ENCODE measurements at regions not wholly inside any gene's neighbourhood (a gene's known extent, or its start where the extent isn't known, plus 50 kb on each side); places are given as distances from the start of the nearest gene placed in this dataset.

DNA sequence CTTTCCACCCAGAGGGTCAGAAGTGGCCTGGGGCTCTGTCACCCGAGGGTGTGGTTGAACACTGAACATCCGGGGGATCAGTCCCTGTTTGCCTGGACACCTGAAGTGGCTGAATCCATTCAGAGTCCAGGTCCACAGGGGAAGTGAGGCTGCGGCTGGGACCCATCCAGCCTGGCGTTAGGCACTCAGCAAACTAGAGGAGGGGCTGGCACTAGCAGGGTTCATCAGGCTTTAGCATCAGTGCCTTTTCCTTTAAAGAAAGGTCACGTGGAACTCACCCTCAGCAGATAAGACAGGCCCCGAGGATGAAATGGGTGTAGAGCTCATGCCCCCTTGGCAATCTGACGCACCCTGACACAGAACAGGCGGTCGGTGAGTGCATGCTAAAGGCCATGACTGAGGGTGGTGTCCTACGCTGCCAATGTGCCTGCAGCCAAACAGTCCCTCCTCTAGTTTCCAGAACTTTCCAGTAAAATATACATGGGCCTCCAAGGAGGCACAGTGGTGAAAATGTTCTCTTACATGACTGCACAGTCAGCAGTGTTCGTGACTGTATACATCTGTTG lies 72.4 kb upstream of the ARHGEF7 start:
- ATAC-seq (no peak), DNase-seq (no peak)
- no peaks in the 10 kb centered on the region for H3K9me3 ChIP-seq
- H3K27me3 ChIP-seq: peaks cover 0 to 15% (median 7%) of the 10 kb centered on the region in 7 donors
- intact Hi-C loops (cut with DNase I): loop anchor here in 4 of 10 donors (10.0 kb wide), 3 partner anchors 98 to 448 kb away; no protein-coding TSS in a partner anchor
- no peak overlapping the region for H3K4me3 ChIP-seq
- H3K36me3 ChIP-seq: no peaks in the 10 kb centered on the region
- H3K27ac ChIP-seq: peak overlapping the region in 2 of 10 donors; percentile 35 to 44
- WGBS, 2 donors: 70 to 73% methylated on average over 11 of the region's 11 CpGs
- TF ChIP-seq, protein P1, sequence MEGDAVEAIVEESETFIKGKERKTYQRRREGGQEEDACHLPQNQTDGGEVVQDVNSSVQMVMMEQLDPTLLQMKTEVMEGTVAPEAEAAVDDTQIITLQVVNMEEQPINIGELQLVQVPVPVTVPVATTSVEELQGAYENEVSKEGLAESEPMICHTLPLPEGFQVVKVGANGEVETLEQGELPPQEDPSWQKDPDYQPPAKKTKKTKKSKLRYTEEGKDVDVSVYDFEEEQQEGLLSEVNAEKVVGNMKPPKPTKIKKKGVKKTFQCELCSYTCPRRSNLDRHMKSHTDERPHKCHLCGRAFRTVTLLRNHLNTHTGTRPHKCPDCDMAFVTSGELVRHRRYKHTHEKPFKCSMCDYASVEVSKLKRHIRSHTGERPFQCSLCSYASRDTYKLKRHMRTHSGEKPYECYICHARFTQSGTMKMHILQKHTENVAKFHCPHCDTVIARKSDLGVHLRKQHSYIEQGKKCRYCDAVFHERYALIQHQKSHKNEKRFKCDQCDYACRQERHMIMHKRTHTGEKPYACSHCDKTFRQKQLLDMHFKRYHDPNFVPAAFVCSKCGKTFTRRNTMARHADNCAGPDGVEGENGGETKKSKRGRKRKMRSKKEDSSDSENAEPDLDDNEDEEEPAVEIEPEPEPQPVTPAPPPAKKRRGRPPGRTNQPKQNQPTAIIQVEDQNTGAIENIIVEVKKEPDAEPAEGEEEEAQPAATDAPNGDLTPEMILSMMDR (IDR thresholded peaks at IDR 0.05): no peak
- H3K4me1 ChIP-seq: peaks cover 0 to 21% (median 4%) of the 10 kb centered on the region in 9 donors

DNA sequence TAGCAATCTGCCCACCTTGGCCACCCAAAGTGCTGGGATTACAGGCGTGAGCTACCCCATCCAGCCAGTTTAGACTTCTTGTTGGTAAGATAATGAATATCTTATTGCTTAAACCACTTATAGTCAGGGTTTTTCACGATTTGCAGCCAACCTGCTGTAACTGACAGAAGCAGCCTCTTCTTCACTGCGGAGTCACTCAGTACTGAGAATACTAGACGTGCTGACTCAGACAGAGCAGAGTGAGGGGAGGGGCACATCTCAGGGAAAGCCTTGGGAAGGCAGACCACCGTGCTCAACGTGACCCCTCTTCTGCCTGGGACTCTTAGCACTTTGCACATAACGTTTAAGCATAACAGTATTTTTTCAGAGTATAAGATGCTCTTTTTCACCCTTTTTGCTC lies 74.3 kb upstream of the ARHGEF7 start:
- peaks cover 0 to 15% (median 7%) of the 10 kb centered on the region in 7 donors for H3K27me3 ChIP-seq
- H3K4me3 ChIP-seq: no peak overlapping the region
- H3K9me3 ChIP-seq: no peaks in the 10 kb centered on the region
- 66 to 71% methylated on average over 7 of the region's 7 CpGs for WGBS, 2 donors
- no peak for ATAC-seq
- no peaks in the 10 kb centered on the region for H3K36me3 ChIP-seq
- intact Hi-C loops (cut with DNase I): loop anchor here in 4 of 10 donors (10.0 kb wide), 3 partner anchors 96 to 446 kb away; no protein-coding TSS in a partner anchor
- no peak for DNase-seq
- H3K27ac ChIP-seq: no peak overlapping the region
- peaks cover 0 to 5% (median 0%) of the 10 kb centered on the region in 9 donors for H3K4me1 ChIP-seq
- TF ChIP-seq, protein P1 (IDR thresholded peaks at IDR 0.05): no peak

DNA sequence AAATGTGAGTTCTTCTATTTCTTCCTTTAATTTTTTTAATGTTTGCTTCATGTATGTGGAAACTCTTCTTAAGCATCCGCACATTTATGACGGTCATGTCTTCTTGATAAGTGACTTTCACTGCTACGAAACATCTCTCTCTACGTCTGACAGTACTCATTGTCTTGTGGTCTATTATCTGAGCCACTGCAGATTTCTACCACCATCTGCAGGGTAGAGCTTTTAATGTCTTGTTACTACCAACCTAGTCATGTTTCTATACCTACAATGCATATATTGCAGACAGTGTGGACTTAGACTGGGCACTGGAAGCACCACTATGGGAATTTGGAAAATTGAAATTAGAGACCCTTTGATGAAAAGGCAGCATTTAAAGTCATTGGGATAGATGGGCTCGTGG lies 75.4 kb upstream of the ARHGEF7 start:
- intact Hi-C loops (cut with DNase I): loop anchor here in 4 of 10 donors (10.0 kb wide), 3 partner anchors 95 to 445 kb away; no protein-coding TSS in a partner anchor
- no peak for DNase-seq
- Histone ChIP-seq H3K4me1 (peaks cover 0 to 4% (median 0%) of the 10 kb centered on the region in 9 donors), H3K36me3 (no peaks in the 10 kb centered on the region), H3K27ac (no peak overlapping the region), H3K27me3 (peaks cover 0 to 15% (median 7%) of the 10 kb centered on the region in 7 donors), H3K4me3 (no peak overlapping the region), H3K9me3 (no peaks in the 10 kb centered on the region)
- 73 to 74% methylated on average over 5 of the region's 5 CpGs for WGBS, 2 donors
- TF ChIP-seq, protein P1 (IDR thresholded peaks at IDR 0.05): no peak
- ATAC-seq: no peak

DNA sequence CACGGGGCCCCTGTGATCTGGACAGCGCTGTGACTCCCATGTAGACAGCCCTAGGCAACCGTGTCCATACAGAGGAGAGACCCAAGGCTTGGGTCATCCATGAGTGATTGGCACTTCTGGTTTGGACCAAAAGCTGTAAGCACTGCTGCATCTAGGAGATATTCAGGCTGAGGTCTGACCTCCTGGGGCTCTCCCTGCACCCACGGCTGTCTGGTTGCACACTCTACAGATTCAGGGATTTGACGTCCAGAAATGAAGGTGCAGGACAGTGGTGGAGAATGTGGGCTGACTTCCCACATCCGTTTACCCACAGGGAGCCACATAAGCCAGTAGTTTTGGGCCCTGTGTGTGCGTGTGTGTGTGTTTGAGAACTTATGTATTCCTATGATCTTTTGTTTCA lies 76.2 kb upstream of the ARHGEF7 start:
- TF ChIP-seq, protein P1 (IDR thresholded peaks at IDR 0.05): no peak
- no peak for ATAC-seq
- WGBS, 2 donors: 71 to 78% methylated on average over 7 of the region's 7 CpGs
- peaks cover 0 to 4% (median 0%) of the 10 kb centered on the region in 9 donors for H3K4me1 ChIP-seq
- H3K9me3 ChIP-seq: no peaks in the 10 kb centered on the region
- no peak overlapping the region for H3K27ac ChIP-seq
- peaks cover 0 to 15% (median 7%) of the 10 kb centered on the region in 7 donors for H3K27me3 ChIP-seq
- DNase-seq: no peak
- intact Hi-C loops (cut with DNase I): no loop called here
- no peak overlapping the region for H3K4me3 ChIP-seq
- H3K36me3 ChIP-seq: no peaks in the 10 kb centered on the region

Data from heart right ventricle (tissue), 16 donors.